ENCODE measurements at regions not wholly inside any gene's neighbourhood (a gene's known extent, or its start where the extent isn't known, plus 50 kb on each side); places are given as distances from the start of the nearest gene placed in this dataset.

DNA sequence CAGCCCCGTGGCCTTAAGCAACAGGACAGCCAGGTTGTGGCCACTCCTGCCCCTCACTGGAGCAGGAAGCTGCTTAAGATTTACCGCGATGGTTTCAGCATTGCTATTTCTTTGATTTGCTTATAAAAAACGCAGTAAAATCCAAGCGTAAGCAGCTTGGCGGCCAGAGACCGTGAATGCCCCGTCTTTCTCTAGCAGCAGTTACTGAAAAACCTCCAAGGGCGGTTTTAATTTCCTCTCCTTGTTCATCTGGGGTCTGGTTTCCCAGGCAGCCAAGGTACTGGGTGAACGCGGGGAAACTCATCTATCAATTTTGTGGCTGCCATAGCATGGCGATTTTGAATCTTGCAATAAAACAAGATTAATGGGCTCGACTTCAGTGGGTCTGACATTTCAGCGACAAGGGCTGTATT, 130.3 kb downstream of the MINAR1 start:
- TF ChIP-seq, protein P1, sequence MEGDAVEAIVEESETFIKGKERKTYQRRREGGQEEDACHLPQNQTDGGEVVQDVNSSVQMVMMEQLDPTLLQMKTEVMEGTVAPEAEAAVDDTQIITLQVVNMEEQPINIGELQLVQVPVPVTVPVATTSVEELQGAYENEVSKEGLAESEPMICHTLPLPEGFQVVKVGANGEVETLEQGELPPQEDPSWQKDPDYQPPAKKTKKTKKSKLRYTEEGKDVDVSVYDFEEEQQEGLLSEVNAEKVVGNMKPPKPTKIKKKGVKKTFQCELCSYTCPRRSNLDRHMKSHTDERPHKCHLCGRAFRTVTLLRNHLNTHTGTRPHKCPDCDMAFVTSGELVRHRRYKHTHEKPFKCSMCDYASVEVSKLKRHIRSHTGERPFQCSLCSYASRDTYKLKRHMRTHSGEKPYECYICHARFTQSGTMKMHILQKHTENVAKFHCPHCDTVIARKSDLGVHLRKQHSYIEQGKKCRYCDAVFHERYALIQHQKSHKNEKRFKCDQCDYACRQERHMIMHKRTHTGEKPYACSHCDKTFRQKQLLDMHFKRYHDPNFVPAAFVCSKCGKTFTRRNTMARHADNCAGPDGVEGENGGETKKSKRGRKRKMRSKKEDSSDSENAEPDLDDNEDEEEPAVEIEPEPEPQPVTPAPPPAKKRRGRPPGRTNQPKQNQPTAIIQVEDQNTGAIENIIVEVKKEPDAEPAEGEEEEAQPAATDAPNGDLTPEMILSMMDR (IDR thresholded peaks at IDR 0.05) = no peak
- no peak for TF ChIP-seq POLR2AphosphoS5 (IDR thresholded peaks at IDR 0.05)
- TF ChIP-seq POLR2A (IDR thresholded peaks at IDR 0.05) = no peak

Data from upper lobe of left lung (tissue), 4 donors.